GM21723 (cell line): ENCODE measurements at regions not wholly inside any gene's neighbourhood (a gene's known extent, or its start where the extent isn't known, plus 50 kb on each side); places are given as distances from the start of the nearest gene placed in this dataset.

Experiments
- ATAC-seq: cut with Tn5 transposase; IDR thresholded peaks from one replicate; pipeline ENCODE4 v1.9.1; 2021; ENCODE audit warnings: mild to moderate bottlenecking, moderate library complexity; ENCODE audit not compliant: unreplicated experiment

DNA sequence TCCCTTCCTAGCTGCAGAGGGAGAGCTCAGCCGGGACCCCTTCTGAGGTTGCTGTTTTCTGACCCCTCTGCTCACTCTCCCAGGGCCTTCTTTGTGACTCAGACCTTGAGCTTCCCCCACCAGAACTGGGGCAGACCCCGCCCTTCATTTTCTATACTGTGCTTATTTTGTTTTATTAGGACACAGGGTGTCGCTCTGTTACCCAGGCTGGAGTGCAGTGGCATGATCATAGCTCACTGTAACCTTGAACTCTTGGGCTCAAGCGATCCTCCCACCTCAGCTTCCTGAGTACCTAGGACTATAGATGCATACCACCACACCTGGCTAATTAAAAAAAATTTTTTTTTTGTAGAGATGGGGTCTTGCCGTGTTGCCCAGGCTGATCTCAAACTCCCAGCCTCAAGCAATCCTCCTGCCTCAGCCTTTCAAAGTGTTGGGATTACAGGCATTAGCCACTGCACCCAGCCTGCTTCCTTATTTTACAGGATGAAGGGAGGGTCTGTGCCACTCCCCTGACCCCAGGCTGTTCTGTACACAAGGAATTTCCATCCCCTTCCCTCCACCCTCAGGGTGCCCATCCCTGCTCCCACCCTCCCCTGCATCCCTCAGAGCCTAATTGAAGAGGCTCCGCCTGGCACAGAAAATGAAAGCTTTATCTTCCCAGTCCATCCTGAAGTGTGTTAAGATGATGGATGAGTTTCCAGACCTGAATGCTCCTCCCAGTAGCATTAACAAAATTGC lies 195.2 kb upstream of the POU3F1 start:
- no peak for ATAC-seq

DNA sequence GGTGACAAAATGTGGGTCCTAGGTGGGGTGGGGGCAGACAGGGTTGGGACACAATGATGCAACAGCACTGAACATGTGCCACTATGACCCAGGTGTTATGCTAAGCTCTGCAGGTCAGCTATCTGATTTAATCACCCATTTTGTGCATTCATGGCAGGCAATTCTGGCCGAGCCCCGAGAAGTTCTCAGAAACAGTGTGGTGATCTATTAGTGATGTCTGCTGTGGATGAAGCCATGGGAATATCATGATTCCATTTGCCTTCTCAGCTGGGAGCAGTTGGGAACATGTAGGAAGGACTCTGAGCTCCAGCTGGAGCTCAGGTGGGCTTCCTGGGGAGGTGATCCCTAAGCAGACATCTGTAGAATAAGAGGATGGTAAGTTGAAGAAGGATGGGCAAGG lies 194.0 kb upstream of the POU3F1 start:
- ATAC-seq, result no peak

DNA sequence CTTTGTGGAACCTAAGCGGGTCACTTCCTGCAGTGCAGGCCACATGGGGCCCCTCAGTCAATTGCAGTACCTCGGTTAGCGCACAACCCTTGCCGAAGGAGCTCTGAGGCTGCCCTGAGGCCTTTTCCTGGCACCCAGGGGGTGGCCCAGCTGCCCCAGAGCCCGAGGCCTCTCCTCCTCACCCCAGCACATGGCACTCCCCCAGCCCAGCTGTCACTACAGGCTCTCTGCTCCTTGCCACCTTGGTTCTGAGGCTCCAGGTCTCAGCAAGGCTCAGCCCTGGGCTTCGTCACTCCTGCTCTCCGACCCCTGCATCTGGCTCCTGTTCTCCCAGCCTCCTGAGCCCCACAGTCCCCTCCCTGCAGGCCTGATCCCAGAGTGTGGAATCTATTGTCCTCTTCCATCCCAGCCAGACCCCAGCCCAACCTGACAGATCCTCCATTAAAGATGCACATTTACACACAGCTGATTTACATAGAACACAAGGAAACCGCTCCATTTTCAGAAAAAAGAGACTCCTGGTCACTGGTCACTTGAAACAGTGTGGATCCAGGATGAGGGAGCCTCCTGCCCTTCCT lies 192.8 kb upstream of the POU3F1 start:
- no peak for ATAC-seq

DNA sequence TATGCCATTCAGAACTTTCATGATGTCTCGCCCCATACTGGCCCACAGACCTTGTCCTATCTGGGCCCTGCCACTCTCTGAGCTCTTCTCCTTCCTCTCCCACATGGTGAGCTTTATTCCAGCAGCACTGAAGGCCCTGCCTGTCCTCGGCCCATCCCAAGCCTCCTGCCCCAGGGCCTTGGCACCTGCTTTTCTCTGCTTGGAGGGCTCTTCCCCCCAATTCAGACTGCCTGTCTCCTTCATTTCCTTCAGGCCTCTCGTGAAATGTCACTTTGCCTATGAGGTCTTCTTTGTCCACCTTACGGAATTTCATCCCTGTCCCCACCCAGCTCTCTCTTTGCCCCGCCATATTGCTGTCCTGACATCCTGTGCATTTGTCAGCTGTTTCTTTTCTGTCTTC lies 191.7 kb upstream of the POU3F1 start:
- no peak for ATAC-seq

DNA sequence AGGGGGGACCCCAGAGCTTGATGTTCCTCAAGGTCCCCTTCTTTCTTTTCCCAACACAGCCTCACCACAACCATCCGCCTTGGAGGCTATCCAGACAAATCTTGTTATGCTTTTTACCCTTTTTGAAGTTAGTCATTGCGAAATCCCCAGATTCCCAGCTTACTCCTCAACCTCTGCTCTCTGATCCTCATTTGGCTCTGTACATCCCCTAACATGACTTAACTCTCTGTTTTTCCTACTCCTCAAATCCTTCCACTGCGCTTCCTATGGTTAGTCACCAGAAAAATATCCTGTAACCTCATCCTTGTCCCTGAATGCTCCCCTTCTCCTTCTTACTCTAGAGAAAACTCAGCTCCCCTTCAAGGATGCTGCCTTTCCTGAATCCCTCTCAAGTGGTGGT lies 189.1 kb upstream of the POU3F1 start:
- no peak for ATAC-seq

DNA sequence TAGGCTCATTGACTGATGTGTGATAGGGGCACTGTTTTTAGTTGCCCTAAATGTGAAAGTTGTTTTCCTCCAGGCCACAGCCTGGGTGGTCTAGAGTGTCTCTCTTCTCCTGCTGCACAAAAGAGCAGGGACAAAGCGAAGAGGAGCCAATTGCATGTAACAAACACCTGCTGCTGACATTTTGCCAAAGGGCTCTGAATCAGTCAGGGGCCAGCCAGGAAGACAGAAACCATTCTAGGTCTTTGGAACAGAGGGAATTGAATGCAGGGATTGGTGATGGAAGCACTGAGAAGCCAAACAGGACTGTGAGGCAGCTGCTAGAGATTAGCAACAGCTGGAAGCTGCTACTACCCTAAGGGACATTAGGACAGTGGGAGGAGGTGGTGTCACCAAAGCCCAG lies 185.3 kb upstream of the POU3F1 start:
- ATAC-seq, result no peak

DNA sequence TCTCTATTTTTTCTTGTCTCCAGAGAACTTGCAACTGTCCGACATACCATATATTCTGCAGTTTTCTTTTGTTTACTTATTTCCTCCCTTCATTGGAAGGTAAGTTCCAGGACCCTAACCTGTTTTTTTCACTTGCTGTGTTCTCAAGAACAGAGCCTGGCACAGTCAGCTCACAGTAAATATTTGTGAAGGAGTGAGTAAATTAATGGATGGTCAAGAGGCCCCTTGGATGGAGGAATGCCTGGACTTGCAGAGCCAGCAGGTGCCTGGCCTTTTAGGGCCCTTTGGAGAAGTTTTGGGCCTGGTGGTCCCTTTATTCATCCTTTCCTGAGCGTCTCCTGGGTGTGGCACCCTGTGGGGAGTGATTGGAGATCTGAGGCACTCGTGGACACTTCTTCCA lies 182.1 kb upstream of the POU3F1 start:
- ATAC-seq, result no peak

DNA sequence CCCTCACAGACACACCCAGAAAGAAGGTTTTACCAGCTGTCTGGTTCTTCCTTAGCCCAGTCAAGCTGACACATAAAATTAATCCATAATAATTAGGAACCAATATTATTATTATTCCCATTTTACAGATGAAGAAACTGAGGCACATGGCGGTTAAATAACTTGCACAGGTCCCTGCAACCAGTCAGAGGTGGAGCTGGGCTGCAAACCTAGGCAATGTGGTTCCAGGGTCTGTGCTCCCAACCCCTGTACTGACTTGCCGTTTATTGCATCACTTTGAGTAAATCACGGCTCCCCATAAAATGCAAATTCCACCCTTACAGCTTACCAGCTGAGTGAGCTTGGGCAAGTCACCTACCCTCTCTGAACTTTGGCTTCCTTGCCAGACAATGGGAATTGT lies 179.2 kb upstream of the POU3F1 start:
- no peak for ATAC-seq

DNA sequence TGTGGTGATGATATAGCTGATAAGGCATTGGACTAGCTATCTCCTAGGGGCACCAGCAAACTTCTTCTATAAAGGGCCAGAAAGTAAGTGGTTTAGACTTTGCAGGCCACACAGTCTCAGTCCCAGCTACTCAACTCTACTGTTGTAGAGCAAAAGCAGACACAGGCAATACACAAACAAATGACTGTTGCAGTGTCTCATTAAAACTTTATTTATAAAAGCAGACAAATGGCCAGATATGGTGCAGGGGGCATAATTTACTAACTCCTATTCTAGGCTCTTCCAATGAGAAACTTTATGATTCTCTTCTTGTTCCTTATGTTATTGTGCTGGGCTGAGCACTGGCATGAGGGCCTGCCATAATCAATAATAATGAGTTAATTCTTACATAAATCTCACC lies 176.8 kb upstream of the POU3F1 start:
- ATAC-seq, result no peak

DNA sequence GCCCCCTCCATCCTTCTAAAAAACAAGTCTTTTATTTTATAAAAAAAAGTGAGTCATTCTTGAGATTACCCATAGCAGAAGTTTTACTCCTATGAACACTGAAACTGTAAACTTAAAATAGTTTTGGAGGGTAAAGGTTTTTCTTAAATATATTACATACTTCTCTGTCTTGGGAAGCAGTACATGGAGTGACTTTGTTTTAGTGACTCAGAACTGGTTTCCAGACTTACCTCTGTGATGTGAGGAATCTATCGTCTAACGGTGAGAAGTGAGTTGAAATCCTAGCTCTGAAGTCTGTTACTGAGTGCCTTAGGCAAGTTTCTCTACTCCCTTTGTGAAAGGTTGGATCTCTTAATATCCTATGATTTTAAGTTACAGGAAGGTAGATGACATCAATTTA lies 176.3 kb upstream of the POU3F1 start:
- ATAC-seq, result no peak

DNA sequence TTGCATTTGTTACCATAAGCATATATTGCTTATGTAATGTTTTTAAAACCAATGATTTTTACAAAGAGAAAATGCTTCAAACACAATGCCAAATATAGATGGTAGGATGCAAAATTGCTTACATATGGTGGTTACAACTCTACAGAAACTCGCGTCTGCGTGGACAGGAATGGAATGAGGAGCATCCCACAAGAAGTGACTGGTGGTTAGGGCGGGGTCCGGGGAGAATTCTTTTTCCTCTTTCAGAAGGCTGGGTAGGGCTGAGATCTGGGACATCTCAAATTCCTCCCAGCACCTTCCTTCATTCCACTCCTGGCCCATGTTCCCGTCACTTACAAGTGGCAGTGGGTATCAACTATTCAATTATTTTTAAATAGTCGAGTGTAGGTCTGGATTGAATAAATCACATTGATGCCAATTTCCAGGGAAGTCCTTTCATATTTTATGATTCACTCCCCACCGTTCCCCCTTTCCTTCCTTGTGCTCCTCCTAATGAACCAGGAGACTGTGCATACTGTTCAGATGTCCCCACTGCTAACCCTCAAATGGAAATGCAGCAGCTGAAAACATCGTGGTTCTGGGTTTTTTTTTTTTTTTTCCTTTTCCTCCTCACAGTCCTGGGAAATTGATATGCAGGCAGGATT lies 174.5 kb upstream of the POU3F1 start:
- ATAC-seq, result no peak

DNA sequence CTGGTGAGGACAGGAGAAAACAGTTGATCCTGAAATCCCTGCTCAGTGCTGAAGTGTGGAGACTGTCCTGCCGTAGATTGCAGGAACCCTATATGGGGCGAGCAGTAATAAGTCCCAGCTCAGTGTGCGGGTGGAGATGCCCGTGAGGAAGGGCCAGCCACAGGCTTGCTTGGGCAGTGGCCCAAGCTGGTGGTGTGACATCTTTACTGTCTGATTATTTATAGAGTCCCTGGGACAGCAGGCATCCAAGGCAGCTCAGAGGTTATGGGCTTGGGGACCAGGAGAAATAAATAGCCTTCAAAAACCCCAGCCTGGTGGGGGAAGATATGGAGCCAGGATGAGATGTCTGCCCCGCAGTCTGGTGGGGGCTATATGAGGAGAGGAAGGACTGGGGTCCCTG lies 170.7 kb upstream of the POU3F1 start:
- no peak for ATAC-seq

DNA sequence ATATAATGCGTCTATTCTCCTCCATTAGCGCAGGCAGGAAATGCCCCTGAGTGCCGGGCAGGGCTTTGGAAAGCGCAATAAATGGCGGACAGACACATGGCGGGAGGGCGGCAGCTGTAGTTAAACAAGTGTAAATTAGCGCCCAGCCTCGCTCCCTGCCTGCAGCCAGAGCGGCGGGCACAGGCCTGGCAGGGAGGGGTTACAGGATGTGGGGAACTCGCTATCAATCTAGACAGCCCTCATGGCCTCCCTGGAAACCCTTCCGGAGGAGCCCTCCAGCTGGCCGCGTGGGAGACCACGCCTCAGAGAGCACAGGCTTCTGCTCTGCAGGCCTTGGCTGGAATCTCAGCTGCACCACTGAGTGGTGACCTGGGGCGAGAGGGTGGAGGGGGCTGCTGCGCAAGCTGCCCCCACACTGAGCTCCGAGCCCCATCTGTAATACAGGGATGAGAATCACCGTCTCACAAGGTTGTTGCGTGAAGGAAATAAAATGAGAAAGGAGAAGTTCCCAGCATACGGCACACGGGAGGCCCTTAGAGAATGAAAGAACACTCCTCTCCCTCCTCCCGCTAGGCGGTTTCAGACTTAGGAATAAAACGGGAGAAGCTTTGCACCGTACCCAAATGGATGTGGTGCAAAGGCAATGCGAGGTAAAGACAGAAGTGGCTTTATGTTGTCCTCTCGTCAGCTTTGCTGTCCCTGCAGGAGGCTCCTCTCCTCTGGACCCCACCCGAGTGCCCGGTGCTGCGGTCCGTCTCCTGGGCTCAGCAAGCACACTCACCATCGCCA lies 167.2 kb upstream of the POU3F1 start:
- no peak for ATAC-seq

DNA sequence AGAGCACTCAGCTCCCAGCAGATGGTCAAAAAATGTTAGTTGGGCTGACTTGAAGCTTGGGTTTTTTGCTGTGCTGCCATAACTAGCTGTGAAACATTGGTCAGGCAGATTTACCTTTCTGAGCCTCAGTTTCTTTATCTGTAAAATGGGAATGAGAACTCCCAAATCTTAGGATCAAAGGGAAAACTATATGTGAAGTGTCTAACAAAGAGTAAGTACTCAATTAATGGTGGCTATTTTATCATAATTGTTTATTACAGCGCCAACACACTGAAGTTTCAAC lies 164.2 kb upstream of the POU3F1 start:
- no peak for ATAC-seq

DNA sequence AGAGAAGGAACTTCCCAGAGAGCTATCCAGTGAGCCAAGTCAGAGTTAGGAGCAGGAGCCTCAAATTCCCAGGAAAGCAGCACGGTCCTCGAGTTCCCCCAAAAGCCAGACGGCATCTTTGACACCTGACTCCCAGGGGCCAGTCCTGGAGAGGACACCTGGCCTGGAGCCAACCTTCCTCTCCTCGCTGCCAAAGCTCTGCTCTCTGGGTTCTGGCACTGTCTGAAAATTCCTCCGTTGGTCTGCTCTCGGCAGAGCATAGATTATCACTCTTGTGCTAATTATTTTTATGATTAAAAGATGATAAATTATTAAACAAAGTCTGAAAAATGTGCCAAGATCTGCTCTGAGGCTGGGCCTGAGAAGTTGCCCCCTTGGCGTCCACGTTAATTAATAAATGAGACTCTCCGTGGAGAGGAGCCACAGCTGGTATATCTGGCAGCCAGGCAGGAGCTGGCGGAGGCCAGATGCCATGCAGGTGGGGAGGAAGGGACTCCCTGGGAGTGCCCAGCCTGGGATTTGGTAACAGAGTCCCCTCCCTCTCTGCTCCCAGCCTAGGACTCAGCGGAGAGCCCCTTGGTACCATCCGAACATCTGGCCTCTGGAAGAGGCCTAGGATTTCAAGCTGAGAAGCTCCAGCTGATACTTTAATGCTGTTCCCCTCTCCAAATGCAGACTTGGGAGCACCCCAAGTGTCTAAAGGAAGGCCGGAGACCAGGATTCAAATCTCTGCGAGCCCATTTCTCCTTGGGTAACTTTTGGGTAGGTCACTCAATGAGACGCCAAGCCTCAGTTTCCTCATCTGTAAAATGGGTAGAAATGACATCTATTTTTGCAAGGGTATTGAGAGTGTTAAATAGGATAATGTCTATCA lies 163.7 kb upstream of the POU3F1 start:
- ATAC-seq, result no peak

DNA sequence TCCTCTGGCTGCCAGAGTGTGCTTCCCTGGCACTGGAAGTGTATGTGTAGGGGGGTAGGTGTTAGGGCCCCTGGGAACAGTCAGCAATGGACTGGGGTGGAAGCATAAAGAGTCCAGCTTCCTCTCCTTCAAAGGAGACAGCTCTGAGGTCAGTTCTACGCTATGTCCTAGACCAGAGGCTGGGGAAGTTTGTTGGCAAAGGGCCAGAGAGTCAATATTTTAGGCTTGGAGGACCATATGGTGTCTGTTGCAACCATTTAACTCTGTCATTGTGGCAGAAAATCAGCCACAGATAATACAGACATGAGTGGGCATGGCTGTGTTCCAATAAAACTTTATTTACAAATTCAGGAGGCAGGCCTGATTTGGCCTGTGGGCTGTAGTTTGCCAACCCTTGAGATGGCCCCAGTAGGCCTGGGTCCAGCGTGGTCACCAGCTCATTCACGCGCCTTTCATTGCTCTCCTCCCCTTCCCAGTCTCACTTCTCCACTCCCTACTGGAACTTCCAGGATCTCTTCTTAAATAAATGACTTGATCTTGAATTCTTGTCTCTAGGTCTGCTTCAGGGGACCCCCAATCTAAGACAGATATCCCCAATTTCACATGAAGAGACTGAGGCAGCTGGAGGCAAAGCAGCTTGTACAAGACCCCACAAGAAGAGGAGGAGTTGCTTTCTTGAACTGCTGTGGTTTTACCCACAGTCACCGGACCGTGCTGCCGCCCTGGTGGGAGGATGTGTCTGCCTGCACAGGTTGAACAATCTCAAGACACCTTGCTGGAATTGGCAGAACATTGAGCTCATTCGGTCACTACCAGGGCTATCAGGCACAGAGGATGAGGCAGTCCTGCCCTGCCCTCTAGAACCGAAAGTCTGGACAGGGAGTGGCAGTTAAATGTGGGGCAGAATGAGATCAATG lies 162.4 kb upstream of the POU3F1 start:
- no peak for ATAC-seq

DNA sequence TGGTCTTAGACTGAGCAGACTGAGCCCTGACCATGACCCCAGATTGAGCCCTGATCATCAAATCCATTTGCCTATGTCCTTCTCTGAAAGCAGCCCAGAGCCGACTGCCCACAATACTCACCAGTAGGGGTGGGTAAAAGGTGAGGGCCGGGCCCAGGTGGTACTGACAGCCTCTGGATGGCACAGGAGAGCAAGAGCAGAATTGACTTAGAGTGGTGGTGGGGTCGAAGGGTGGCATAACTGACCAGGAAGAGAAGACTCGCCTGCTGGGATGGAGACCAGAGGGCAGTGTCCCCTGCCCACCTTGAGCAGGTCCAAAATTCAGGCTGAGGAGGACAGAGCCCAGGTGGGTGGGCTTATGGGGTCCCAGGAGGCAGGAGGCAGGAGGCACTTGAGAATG lies 161.3 kb upstream of the POU3F1 start:
- no peak for ATAC-seq

DNA sequence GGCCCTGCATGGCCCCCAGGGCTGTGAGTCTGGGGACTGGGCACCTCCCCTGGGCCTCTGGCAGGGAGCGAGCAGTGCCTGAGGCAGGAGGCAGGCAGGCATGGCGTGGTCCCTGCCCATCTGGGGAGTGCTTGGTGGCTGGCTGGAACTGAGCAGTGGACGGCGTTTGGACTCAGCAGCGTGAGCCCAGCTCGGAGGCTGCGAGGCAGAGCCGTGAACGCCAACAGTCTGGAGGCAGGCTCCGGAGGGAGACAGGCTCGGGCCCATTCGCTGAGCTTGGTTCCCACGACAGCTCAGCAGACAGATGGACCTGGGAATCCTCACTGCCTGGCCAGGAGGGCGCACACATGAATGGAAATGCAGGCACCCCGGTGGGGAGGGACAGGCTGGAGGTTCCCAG lies 160.7 kb upstream of the POU3F1 start:
- no peak for ATAC-seq

DNA sequence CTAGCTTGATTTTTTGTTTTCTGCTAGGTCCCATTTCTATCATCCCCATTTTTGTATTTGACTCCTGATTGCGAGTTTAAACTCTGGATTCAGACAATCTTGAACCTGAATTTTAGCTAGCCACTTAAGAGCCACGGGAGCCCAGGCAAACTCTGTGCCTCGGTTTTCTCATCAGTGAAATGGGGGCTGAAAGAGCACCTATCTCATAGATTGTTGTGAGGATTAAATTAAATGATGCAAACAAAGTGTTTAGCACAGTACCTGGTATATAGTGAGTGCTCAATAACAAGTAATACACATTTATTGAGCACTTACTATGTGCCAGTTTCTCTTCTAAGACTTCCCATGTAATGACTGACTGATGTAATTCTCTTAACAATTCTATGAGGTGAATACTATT lies 158.1 kb upstream of the POU3F1 start:
- ATAC-seq, result no peak

DNA sequence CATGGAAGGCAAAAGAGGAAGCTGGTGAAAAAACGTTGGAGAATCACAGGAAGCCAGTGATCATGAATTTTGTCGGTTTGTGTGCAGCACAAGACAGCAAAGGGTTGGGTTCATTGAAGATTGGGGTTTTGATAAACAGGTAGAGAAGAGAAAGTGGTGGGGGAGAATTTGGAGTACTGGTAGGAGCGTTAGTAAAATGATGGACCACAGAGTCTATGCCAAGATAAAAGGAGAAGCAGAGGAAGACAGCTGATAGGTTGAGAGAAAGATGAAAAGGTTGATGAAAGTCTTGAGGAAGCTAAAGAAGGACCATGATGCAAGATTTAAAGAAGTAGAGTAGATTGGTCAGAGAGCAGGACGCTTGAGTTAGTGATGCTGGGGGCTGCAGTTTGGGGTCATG lies 156.8 kb upstream of the POU3F1 start:
- no peak for ATAC-seq
